ENCODE measurements at regions not wholly inside any gene's neighbourhood (a gene's known extent, or its start where the extent isn't known, plus 50 kb on each side); places are given as distances from the start of the nearest gene placed in this dataset.

DNA sequence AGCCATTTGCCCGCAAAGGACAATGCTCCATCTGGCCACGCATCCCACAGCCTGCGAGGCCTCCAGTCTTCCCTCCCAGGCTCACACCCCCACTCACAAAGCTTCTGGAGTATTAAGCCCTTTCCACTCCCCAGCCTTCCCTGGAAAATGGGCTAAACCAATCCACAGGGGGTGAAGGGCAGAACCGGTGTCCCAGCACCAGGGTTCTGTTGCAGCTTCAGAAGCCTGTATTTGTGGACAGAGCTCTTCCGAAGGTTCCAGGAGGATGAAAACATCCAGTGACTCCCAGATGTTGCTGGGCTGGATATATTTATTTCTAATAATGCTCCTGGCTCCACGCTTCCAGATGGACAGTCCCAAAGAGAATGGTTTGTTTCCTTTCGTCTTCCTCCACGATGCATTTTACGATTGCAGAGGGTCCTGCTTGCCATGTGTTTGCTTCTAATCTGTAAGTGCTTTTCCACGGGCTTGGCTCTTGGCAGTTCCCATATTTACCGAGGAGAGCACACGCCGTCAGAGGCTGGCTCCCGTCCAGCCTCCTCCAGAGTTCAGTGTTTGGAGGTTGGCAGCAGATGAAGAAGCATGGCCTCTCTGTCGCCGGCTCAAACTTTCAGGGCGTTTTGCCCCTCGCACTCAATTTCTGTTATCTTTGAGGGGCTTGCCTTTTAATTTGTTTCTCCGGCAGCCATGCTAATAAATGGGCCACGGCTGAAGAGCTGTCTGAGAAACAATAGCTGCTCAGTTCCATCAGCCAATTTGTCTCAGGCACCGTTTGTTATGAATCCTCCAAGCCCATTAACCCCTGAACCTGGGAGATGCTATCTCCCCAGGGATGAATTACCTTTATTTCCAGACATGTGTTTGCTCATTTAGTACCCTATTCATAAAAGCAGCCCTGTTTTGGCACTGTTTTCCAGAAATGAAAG, 367.9 kb upstream of the PROK2 start:
- Histone ChIP-seq H3K4me3 (ENCODE audit: low read depth, low read length) (no peak overlapping the region), H3K4me1 (ENCODE audit: control insufficient read depth, insufficient read depth, low read length) (no peaks in the 10 kb centered on the region), H3K27ac (ENCODE audit: low read depth, low read length) (no peak overlapping the region), H3K36me3 (ENCODE audit: control insufficient read depth, insufficient read depth, low read length) (no peaks in the 10 kb centered on the region), H3K27me3 (ENCODE audit: control insufficient read depth, insufficient read depth, low read length) (no peaks in the 10 kb centered on the region), H3K9me3 (ENCODE audit: control insufficient read depth, insufficient read depth, low read length) (no peaks in the 10 kb centered on the region), H3K9ac (ENCODE audit: low read depth, low read length) (no peak overlapping the region)

DNA sequence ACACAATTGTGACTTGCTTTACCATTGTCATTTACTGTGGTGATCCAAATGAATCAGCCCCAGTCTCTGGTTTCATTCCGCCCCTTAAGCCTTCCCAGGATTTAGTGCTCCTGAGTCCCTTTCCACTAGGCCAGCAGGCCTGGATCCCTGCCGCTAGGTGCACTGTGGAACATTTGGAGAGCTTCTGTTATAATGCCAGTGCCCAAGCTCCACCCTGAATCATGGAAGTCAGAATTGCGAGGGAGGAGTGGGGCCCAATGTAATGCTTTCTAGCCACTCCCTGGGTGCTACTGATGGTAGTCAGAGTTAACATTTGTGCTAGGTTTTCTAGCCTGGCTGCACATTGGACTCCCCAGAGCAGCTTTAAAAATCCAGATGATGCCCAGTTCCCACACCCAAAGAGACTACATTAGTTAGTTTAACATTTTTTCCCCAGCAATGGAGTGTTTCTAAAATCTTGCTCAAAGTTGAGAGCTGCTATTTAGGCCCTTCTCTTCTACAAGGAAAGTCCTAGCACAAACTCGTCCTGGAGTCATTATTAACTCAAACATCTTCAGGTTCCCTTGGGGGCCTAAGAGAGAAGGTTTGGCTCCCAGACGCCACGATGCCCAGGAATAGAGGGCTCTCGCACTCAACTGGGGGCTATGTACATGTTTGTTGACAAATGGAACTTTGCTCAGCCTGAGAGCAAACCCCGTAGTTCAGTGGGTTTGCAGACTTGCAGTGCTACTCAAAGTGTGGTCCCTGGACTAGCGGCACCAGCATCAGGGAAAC, 366.7 kb upstream of the PROK2 start:
- Histone ChIP-seq H3K9ac (ENCODE audit: low read depth, low read length) (no peak overlapping the region), H3K36me3 (ENCODE audit: control insufficient read depth, insufficient read depth, low read length) (no peaks in the 10 kb centered on the region), H3K27ac (ENCODE audit: low read depth, low read length) (no peak overlapping the region), H3K27me3 (ENCODE audit: control insufficient read depth, insufficient read depth, low read length) (no peaks in the 10 kb centered on the region), H3K4me1 (ENCODE audit: control insufficient read depth, insufficient read depth, low read length) (no peaks in the 10 kb centered on the region), H3K4me3 (ENCODE audit: low read depth, low read length) (no peak overlapping the region), H3K9me3 (ENCODE audit: control insufficient read depth, insufficient read depth, low read length) (no peaks in the 10 kb centered on the region)

DNA sequence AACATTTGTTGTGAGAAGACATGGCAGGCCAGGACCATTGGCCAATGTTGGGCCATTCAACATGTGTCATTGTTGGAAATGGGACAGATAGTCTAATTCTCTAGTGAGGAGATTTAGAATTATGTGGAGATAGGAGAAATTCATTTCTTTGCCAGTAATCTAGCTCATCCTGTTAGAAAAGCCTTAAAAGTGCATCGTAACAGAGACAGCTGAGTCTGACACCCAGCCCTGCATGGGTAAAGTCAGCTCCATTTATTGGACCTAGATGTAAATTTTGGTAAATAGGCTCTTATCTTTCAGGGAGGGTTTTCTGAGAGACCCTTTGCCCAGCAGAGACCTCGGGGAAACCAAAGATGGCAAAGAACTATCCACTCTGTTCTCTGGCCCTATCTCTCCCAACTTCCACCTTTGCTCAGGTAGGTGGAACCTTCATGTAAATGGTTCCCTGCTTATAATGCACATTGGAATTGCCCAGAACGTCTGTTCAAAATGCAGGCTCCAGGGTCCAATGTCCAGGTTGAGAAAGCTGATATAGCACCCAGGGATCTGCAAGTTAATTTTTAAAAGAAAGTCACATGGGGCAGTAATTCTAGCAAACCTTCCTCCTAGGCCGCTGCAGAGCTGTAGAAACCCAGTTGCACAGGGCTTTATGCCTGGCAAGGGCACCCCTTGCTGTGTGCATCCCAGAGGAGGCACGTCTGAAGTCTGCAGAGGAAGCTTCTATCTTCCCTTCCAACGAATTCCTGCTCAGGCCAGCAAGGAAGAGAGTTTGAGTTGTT, 365.9 kb upstream of the PROK2 start:
- no peak overlapping the region for H3K27ac ChIP-seq (ENCODE audit: low read depth, low read length)
- no peaks in the 10 kb centered on the region for H3K9me3 ChIP-seq (ENCODE audit: control insufficient read depth, insufficient read depth, low read length)
- H3K27me3 ChIP-seq (ENCODE audit: control insufficient read depth, insufficient read depth, low read length): no peaks in the 10 kb centered on the region
- no peak overlapping the region for H3K4me3 ChIP-seq (ENCODE audit: low read depth, low read length)
- no peaks in the 10 kb centered on the region for H3K36me3 ChIP-seq (ENCODE audit: control insufficient read depth, insufficient read depth, low read length)
- no peaks in the 10 kb centered on the region for H3K4me1 ChIP-seq (ENCODE audit: control insufficient read depth, insufficient read depth, low read length)
- no peak overlapping the region for H3K9ac ChIP-seq (ENCODE audit: low read depth, low read length)

DNA sequence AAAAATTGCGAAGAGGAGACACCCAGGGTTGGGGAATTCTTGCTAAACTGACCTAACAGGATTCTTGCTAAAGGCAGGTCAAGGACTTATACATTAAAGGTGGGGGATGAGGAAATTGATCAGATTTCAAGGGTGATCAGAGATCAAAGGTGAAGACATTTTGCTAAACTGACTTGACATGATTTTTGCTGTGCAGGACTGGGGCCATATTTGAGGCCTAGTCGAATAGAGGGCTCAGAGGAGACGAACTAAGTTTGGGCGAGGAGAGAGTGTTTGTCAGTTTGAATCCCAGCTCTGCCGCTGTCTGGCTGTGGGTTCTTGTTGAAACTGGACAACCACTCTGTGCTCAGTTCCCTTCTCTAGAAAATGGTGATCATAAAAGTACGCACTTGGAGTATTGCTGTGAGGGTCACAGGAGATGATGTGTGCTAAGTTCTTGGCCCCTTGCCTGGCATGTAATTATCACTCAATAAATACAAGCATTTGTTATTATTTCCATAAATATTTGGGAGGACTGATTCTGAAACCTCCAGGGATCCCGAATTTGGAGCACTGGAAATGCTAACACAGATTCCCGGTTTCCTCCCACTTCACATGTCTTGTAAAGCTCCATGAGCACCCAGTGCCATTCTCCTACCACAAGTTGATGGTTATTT, 364.8 kb upstream of the PROK2 start:
- H3K4me3 ChIP-seq (ENCODE audit: low read depth, low read length): no peak overlapping the region
- H3K4me1 ChIP-seq (ENCODE audit: control insufficient read depth, insufficient read depth, low read length): no peaks in the 10 kb centered on the region
- no peaks in the 10 kb centered on the region for H3K9me3 ChIP-seq (ENCODE audit: control insufficient read depth, insufficient read depth, low read length)
- H3K27ac ChIP-seq (ENCODE audit: low read depth, low read length): no peak overlapping the region
- no peaks in the 10 kb centered on the region for H3K27me3 ChIP-seq (ENCODE audit: control insufficient read depth, insufficient read depth, low read length)
- no peak overlapping the region for H3K9ac ChIP-seq (ENCODE audit: low read depth, low read length)
- no peaks in the 10 kb centered on the region for H3K36me3 ChIP-seq (ENCODE audit: control insufficient read depth, insufficient read depth, low read length)

DNA sequence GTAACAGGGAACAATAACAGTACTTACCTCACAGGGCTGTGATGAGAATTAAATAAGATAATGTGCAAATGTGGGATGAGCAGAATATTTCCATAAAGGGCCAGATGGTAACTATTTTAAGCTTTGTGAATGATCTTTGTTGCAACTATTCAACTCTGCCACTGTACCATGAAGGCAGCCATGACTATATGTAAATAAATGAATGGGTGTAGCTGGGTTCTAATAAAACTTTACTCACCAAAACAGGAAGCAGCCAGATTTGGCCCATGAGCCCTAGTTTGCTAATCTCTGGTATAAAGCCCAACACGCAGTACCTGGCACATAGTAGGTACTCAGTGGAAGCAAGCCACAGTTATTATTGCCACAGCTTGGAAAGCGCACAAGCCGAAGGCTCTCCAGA, 362.7 kb upstream of the PROK2 start:
- Histone ChIP-seq H3K36me3 (ENCODE audit: control insufficient read depth, insufficient read depth, low read length) (no peaks in the 10 kb centered on the region), H3K9me3 (ENCODE audit: control insufficient read depth, insufficient read depth, low read length) (no peaks in the 10 kb centered on the region), H3K4me1 (ENCODE audit: control insufficient read depth, insufficient read depth, low read length) (no peaks in the 10 kb centered on the region), H3K9ac (ENCODE audit: low read depth, low read length) (no peak overlapping the region), H3K4me3 (ENCODE audit: low read depth, low read length) (no peak overlapping the region), H3K27me3 (ENCODE audit: control insufficient read depth, insufficient read depth, low read length) (no peaks in the 10 kb centered on the region), H3K27ac (ENCODE audit: low read depth, low read length) (no peak overlapping the region)

DNA sequence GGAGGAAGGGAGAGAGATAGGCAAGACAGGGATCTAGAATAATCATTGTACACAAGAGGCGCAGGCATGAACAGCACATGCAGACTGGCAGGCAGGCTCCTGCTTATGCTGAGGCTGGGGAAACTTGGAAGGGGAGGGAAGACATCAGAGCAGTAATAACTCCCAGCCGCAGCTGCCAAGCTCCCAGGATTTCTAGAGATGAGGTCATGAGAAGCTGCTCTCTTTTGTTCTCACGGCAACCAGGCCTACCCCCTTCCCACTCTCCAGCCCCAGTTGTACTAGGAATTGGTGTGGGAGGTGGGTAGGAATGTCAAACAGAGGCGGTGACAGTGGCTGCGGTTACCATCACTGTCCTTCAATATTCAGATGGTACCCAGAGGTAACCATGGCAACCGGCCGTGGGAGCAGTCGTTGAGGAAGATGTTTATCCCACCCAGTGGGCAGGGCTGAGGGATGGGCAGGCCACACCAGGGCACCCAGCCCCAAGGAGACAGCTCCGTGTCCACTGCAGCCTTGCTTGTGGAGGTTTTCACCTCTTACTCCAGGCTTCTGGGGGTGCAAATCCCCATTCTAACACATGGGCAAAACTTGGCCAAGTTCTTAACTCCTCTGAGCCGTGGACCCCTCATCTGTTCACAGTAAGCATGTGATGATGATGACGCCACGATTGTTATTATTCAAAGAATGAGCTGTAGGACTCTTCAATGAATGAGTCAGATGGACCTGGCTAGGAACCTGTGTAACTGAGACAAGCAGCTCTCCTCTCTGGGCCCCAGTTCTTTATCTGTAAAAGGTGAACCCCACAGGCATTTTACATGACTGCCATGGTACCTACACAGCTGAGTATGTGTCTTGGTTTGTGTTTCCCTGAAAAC, 360.8 kb upstream of the PROK2 start:
- H3K4me3 ChIP-seq (ENCODE audit: low read depth, low read length): no peak overlapping the region
- H3K9me3 ChIP-seq (ENCODE audit: control insufficient read depth, insufficient read depth, low read length): no peaks in the 10 kb centered on the region
- no peaks in the 10 kb centered on the region for H3K27me3 ChIP-seq (ENCODE audit: control insufficient read depth, insufficient read depth, low read length)
- no peak overlapping the region for H3K27ac ChIP-seq (ENCODE audit: low read depth, low read length)
- H3K9ac ChIP-seq (ENCODE audit: low read depth, low read length): no peak overlapping the region
- H3K4me1 ChIP-seq (ENCODE audit: control insufficient read depth, insufficient read depth, low read length): no peaks in the 10 kb centered on the region
- no peaks in the 10 kb centered on the region for H3K36me3 ChIP-seq (ENCODE audit: control insufficient read depth, insufficient read depth, low read length)

DNA sequence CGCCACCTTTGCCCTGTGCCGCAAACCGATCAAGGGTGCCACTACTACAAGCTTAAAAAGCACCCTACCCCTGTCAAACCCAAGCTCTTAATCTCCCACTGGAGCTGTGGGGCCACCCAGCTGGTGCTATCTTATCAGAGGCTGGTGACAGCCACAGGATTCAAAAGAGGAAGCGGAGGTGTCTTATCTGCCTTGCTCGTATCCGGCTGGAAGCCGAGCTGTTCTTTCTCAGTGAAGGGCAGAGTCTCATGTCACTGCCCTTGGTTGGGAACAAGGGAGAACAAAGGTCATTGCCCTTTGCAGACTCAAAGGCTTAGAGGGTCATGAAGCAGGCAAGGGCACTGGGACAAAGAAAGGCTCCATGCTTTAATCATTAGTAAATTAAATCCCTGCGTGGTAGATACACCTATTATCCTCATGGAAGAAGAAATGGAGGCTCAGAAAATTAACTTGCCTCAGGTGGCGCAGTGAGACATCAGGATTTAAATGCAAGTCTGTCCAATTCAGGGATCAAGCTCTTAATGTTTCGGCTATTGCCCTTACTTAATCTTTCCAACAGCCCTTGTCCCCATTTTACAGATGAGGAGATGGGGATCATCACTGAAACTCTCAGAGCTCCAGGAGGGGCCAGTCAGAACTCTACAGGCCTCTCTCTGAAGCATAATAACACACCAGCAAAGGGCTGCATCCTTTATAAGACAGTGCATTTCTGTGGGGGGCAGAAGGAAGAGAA, 360.0 kb upstream of the PROK2 start:
- no peak overlapping the region for H3K27ac ChIP-seq (ENCODE audit: low read depth, low read length)
- no peak overlapping the region for H3K4me3 ChIP-seq (ENCODE audit: low read depth, low read length)
- H3K36me3 ChIP-seq (ENCODE audit: control insufficient read depth, insufficient read depth, low read length): no peaks in the 10 kb centered on the region
- no peaks in the 10 kb centered on the region for H3K27me3 ChIP-seq (ENCODE audit: control insufficient read depth, insufficient read depth, low read length)
- no peaks in the 10 kb centered on the region for H3K4me1 ChIP-seq (ENCODE audit: control insufficient read depth, insufficient read depth, low read length)
- no peak overlapping the region for H3K9ac ChIP-seq (ENCODE audit: low read depth, low read length)
- H3K9me3 ChIP-seq (ENCODE audit: control insufficient read depth, insufficient read depth, low read length): no peaks in the 10 kb centered on the region

DNA sequence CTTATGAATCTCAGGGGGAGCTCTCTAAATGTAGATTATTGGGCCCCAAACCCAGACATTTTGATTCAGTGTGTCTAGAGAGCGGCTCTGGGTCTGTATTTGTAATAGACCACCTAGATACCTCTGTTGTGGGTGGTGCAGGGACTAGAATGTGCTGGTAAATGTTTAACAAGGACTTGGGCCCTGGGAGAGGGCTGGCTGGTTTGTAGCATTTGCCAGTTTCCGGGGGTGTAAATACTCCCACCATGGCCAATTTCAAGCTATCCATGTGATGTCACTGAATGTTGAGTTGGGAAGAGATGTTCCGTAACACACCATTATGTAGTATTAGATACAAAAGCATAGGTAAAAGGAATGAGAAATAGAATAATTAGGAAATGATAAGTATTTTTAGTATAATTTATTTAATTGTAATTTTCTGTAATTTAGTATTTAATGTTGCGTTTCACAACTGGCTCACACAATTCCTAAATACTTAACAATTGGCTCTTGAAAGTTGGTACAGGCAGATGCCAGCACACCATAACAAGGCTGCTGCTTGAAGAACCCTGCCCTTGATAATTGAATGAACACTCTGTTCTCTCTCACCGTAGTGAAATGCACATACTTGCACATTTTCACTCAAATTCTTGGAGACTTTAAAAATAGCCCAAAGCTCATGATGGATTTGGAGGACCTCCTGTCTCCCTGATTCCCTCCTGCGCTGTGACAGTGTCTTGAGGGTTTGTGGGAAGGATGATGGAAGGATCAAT, 359.2 kb upstream of the PROK2 start:
- Histone ChIP-seq H3K27me3 (ENCODE audit: control insufficient read depth, insufficient read depth, low read length) (no peaks in the 10 kb centered on the region), H3K9me3 (ENCODE audit: control insufficient read depth, insufficient read depth, low read length) (no peaks in the 10 kb centered on the region), H3K4me3 (ENCODE audit: low read depth, low read length) (no peak overlapping the region), H3K36me3 (ENCODE audit: control insufficient read depth, insufficient read depth, low read length) (no peaks in the 10 kb centered on the region), H3K9ac (ENCODE audit: low read depth, low read length) (no peak overlapping the region), H3K4me1 (ENCODE audit: control insufficient read depth, insufficient read depth, low read length) (no peaks in the 10 kb centered on the region), H3K27ac (ENCODE audit: low read depth, low read length) (no peak overlapping the region)

DNA sequence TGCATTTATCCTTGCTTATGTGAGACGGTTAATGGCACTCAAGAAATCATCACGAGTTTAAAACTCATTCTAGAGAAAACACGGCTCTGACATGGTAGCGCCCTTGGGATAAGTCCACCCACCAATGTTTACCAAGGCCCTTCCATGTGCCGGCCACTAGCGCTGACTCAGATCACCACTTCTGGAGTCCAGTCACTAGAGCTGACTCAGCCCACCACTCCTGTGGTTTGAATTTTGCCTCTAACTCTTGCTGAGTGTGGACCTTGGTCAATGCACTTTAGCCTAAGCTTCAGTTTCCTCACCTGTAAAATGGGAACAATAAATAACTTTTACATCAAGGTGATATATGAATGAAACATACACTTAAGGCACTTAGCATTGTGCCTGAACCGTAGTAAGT, 358.4 kb upstream of the PROK2 start:
- Histone ChIP-seq H3K9me3 (ENCODE audit: control insufficient read depth, insufficient read depth, low read length) (no peaks in the 10 kb centered on the region), H3K36me3 (ENCODE audit: control insufficient read depth, insufficient read depth, low read length) (no peaks in the 10 kb centered on the region), H3K27me3 (ENCODE audit: control insufficient read depth, insufficient read depth, low read length) (no peaks in the 10 kb centered on the region), H3K9ac (ENCODE audit: low read depth, low read length) (no peak overlapping the region), H3K27ac (ENCODE audit: low read depth, low read length) (no peak overlapping the region), H3K4me1 (ENCODE audit: control insufficient read depth, insufficient read depth, low read length) (no peaks in the 10 kb centered on the region), H3K4me3 (ENCODE audit: low read depth, low read length) (no peak overlapping the region)

Data from HUES48 (cell line).